Dedifferentiated amniotic fluid mesenchymal stem cell (primary cell): ENCODE measurements at regions not wholly inside any gene's neighbourhood (a gene's known extent, or its start where the extent isn't known, plus 50 kb on each side); places are given as distances from the start of the nearest gene placed in this dataset.

Experiments used
- DNase-seq: peaks from one replicate; pipeline ENCODE4 v3.0.0-alpha.2; 2016; ENCODE audit errors: extremely low spot score

DNA sequence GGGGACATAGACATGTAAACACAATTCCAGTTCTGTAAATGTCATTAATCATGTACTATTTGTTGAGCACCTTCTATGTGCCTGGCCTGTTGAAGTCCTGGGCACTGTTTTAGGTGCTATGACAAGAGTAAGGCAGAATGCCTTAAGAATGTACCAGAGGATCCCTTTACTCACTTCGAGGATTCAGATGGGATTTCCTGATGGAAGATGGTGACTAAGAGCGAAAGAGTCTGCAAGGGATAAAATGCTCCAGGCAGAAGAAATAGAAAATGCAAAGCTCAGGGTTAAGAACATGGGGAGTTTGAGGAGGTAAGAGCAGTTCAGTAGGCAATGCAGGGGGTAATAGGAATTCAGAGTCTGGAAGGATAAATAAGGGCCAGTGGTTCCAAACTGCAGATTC lies 671.3 kb upstream of the TBX3 start:
- DNase-seq, result no peak

DNA sequence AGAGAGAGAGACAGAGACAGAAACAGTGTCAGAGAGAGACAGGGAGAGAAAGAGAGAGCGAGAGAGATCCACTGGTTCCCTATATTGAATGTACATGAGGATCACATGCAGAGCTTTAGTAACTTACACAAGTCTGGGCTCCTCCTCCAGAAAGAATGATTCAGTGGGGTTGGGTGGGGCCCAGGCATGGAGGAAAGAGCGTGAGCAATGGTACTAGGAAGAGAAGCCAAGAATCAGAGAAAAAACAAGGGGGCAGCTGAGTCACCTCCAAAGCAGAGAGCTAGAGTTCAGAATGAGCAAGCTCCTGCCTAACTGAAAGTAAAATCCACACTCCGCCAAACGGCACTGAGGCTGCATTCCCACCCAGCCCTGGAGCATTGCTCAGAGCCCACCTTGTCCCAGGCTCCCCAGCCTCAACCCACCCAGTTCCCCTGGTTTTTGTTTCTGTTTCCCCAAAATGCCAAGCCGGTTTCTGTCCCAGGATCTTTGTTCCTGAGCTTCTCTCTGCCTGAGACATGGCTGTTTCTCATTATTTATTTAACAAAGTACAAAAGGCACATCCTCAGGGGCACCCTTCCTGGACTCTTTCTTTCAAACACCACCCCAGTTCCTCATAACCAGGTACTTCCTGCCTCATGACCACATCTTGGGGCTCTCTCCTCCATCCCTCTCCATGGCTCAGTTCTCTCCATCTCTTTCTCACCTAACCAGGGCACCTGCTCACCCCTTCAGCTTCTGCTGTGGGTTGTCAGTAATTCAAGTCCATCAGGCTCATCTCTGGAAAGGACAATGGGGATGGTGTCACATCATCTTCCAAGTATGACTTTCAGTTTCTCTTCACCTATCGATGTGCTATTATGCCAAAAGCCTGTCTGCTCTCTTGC lies 670.3 kb upstream of the TBX3 start:
- peak; percentile 97 for DNase-seq

DNA sequence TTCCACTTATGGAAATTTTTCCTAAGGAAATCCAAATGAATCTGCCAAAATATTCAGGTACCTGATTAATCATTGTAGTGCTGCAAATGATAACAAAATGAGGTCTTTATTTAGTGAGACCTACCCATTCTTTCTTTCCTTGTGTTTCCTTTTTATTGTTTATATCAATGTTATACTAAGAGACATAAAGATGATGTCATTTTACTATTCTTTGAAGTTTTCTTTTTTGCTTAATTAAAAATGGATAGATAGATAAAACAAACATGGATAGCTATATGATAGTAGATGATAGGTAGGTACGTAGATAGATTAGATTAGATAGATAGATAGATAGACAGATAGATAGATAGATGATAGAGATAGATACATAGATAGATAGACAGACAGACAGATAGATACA lies 669.5 kb upstream of the TBX3 start:
- DNase-seq, result no peak

DNA sequence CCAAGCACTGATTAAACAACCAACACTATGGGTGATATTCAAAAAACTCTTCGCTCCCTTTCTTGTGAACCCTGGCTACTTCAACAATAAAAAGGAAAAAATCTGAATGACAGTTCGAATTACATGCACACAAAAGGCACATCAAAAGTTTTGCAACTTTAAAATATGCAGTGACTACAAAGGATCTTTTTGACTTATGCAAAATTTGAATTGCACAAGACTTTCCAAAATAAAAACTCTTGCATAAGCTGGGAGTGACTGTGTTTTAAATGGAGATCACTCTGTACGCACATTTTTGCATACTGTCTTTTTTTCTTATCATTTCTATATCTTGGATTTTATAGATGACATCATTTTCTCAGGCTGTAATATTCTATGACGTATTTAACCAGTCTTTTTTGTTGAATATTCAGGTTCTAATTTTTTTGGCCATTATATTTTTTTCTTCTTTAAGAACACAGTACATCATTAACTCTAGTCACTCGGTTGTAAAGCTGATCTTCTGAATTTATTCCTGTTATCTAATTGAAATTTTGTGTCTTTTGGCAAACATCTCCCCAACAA lies 667.6 kb upstream of the TBX3 start:
- peak; percentile 69 for DNase-seq

DNA sequence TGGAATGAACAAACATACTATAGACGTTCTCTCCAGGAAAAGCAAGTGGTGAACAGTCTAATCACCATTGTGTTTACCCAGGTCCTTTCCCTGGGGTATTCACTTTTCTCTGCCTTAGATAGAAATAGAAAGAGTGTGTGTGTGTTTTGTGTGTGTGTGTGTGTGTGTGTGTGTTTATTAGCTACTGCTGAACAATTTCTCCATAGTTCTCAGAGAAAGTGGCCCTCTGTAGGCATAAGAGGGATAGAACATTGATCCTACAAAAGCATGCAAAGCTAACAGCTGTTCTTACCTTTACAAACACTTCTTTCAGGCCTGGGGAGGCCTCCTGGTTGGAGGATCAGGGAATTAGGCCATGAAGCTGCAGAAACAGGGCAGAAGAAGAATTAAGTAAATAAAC lies 665.7 kb upstream of the TBX3 start:
- DNase-seq, result no peak

DNA sequence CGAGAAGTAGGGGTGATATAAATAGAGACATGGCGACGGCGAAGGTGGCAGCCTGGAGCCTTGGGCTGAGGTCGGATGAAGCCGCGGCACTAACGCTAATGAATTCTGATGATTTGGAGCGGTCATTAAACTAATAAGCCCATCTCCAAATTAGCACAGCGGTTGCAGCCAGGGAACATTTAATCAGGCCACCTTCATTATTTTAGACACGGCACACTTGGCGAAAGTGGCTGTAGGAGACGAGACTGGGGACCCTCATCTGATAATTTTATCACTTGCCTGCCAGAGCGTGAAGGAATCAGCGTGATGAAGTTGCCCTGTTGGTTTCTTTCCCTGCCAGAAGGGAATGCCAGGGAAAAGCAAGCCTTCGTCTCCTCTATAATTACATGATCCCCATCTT lies 664.3 kb upstream of the TBX3 start:
- DNase-seq, result no peak

DNA sequence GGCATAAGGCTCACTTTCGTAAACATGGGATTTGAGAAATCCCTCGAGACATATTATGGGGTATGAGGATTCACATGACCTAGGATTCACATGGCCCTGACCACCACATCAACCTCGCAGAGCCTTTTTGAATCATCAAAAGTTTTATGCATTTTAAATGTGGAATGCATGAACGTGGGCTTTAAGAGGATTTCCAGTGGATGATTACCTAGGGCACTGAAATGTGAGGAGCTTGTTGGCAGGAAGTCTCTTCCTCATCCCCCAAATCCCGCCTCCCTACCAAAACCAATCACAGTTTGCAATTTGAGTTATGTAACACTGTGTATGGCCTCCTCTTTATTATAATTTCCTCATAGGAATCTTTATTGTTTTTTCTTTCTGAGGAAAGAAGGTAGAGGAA lies 659.6 kb upstream of the TBX3 start:
- DNase-seq, result no peak

DNA sequence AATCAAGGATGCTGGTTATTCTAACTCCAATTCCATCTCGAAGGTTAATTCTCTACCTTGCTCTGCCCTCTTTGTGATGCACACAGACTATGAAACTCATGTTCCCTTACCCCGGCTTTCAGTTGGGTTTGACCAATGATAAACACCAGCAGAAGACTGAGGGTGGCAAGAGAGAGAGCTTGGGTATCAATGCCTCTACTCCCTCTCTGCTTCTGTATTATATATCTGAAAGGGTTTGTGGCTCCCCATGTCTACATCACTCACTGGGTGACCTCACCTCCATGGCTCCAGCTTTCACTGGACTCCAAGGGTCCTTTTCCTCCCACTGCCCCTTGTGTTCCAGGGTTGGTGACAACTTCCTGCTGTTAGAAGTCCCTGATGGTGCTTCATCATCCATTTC lies 659.0 kb upstream of the TBX3 start:
- no peak for DNase-seq

DNA sequence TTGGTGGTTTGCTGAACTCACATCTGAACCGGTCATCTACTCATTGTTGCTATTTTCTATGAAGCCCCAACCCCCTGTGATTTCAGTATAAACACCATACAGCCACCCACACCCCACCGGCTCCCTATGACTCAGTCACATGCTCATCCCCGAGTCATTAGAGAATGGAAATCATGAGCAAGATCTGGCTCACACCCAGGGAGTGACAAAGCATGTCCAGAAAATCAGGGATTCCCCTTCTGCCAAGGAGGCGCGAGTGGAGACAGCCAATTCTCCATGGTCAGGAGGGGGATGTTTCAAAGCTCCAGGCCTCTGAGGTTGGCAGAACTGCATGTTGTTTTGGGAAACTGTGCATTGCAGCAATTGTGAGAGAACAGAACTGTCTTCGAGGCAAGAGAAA lies 657.5 kb upstream of the TBX3 start:
- peak; percentile 97 for DNase-seq

DNA sequence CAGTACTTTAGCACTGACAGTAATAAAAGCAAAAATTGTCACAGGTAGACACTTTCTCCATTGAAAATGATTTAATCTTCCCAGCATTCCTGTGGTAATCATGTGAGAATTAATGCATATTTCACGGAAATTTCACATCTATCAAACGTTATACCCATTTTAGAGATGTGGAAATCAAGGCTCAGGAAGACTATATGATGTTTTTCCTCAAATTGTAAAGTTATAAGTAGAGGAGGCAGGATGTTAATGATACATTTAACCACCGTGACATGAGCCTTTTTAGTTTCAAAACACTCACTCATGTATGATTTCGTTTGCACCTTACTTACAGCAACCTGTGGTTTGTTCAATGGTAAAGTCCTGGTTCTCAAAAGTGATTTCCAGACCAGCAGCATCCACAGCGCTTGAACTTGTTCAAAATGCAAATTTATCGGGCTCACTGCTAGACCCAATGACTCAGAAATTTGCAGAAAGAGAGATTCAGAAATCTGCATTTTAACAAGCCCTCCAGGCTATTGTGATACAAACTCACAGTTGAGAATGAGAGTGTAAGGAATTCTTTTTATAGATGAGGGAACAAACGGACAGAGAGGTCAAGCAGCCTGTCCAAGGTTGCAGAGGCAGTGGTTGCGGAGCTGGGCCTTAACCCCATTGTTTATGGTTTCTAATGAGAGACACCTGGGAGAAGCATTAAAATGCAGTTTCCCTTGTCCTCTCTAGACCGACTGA lies 654.8 kb upstream of the TBX3 start:
- no peak for DNase-seq

DNA sequence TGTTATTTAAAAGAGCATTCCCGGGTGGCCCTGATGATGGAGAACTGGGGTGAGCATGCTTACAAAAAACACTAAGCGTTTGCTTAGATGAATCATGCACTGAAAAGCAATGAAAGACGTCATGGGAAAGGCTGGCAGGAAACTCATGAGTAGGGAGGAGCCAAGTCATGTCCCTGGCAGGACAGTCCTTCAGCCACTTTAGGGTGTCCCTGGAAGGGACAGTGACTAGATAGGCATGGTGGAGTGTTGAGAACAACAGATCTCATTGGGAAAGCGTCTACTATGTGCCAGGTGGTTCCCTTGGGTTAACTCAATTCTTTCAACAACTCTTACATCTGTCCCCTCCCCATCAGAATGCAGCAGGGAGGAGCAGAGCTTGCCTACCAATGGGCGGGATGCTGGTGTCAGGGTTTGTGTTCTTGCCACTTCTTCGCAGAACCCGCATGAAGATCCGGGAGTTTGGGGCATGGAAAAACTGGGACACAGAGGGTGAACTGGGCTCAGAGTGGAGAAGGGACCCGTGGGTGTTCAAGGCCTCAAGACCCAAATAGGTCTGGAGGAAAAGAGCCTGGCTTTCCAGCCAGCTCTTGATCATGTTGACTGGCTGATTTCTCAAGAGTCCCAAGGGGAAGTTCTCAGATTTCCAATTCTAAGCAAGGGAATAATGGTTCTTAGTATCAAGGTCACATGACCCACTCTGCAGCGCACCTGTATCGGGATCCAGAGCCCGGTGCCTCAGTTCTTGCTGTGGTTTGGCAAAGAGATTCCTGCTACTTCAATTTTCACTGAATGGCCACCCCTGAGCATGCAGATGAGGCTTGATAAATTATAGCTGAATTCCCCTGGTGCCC lies 653.9 kb upstream of the TBX3 start:
- DNase-seq, result peak; percentile 83

DNA sequence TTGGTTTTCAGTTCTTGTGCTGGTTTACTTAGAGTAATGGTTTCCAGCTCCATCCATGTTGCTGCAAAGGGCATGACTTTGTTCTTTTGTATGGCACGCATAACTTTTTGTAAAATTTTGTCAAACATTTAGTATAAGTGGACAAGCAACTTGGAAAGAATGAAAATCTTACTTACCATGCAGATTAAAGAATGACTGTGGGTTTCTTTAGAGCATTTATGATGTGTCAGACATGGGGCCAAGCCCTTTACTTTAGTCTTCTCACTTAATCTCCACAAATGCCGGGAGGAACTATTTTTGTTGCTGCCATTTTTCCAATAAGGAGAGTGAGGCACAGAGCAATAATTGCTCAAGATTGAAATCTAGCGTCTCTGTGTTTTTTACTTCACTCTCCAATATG lies 652.5 kb upstream of the TBX3 start:
- no peak for DNase-seq

DNA sequence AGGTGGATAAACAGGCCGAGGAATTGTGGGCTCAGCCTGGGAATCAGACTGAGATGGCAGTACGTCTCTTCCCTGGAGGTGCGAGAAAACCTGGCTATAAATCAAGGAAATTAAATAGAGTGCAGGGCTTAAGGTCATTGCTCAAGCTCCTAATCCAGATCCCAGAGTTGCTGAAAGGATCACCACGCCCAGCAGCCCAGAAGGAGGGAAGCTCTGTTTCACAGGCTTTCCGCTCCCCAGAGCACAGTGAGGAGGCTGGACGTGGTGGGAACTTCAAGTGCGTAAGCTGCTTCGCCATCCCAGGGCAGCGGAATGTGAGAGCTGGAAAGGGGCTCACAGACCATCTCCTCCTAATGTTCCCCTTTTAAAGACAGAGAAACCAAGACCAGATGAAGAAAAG lies 651.6 kb upstream of the TBX3 start:
- no peak for DNase-seq

DNA sequence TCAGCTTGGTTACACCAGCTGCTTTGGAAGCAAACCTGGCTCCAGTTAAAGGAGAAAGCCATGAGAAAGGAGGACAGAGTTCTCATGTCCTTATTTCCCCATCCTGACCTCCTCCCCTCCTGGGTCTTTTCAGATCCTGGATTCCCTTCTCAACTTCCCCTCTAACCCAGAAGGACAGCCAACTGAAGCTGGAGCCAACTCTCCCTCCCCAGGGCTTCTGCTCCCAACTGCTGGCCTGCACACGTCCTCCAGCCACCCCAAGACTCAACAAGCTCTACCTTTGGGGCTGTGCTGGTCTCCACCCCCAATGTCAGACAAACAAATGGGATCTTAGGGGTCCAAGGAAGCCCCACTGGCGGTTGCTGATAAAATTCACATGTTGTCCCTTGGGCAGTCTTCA lies 651.1 kb upstream of the TBX3 start:
- no peak for DNase-seq

DNA sequence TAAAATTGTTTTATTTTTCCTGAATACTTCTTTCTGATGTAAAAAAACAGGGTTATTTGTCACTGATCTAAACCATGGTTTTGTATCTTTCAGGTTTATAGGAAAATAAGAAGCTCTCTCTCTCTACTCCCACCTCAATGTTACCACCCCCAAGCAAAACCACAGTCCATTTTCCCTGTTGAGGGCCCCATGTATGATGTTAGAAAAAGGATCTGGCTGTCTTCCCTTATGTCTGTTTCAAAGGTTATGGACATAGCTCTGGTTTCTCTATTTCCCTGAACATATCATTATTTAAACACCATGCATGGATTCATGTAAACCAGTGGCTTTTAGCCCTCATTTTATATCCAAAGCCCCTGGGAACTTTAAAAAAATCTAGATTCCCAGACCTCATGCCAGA lies 649.0 kb upstream of the TBX3 start:
- DNase-seq, result no peak

DNA sequence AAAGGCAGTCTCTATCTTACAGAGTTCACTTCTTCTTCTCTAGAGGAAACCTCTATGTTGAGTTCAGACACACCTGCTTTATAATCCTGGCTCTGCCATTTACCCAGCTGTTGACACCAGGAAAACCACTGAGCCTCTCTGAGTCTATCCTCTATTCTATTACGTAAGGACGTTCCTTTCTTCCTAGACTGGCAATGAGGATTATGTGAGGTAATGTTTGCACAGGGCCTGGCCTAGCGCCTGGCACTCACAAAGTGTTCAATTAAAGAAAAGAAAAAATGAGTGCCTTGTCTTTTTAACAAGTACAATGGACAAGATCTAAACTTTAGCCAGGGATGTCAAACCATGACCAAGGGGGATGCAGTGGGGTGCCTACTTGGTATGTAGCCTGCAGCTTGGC lies 641.9 kb upstream of the TBX3 start:
- DNase-seq, result no peak

DNA sequence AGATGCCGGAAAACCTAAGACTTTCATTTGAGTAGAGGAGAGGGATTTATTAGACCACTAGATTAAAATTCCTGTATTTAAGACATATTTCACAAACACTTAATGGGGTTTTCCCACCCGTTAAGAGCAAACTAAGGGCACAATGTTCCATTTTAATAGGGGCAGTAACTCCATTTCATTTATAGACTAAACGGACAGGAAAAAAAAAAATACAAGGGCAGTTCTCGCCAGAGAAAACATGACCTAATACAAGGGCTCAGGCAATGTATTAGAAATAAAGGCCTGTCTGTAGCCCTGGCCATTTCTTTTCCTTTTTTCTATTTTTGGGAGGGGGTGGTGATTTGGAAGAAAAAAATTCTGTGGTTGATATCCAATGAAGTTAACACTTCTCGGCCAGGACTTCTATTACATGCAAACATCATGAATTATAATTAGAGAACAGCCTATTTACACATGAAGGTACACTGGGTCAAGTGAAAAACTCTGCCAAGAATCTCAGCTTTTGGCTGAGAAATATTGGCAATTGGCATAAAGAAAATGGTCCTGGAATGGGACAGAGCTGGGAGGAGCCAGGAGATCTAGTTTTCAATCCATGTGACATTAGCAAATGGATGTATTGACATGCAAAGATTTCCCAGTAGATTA lies 641.1 kb upstream of the TBX3 start:
- no peak for DNase-seq

DNA sequence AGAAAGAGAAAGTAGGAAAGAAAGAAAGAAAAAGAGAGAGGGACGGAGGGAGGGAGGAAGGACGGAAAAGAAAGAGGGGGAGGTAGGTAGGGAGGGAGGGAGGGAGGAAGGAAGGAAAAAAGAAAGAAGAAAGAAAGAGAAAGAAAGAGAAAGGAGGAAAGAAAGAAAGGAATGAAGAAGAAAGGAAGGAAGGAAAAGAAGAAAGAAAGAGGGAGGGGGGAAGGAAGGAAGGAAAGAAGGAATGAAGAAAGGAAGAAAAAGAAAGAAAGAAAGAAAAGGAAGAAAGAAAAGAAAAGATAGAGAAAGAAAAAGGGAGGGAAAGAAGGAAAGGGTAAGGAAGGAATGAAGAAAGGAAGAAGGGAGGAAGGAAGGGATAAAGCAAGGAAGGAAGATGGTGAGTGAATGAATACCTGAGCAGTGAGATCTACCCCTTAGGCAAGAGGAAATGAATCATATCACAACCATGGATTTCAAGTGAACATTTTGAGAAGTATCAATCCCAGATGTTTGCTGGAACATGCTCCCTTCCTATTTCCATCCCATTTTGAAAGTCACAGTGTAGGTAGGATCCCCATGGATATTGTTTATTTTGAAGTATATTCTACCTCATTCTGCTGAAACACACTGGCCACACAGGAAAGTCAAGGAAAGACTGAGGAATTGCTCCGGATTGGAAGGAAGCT lies 639.4 kb upstream of the TBX3 start:
- no peak for DNase-seq

DNA sequence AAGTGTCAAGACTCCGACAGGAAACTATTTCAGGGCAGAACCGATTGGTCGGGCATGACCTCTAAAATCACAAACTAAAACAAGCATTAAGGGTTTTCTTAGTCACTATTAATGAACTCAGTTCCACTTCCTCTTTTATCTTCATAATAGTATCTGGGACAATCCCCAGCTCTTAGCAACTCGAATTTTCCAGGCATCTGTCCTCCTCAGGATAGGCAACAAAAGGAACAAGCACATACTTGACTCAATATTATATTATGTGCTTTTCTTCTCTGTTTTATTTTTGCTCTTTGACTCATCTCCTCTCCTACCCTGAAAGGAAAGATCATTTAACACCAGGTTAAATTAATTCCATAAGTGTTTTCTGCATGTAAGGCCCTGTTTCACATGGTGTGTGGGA lies 638.3 kb upstream of the TBX3 start:
- DNase-seq, result no peak

DNA sequence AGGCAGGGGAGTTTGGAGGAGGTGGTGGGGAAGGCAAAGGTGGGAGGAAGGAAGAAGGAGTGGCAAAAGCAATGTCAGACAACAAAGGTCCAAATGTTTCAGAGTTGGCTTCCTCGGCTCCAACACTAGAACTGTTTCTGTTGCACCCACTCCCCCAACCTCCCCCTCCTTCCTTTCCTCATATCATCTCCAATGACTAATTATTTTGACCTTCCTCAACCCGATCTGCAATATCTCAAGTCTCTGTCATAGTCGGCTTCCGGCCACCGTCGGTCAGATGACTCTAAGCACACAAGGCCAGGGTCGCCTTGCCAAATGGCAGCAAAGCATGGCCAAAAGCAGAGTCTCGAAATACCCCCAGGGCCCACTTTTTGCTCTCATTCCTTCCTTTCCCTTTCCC lies 637.0 kb upstream of the TBX3 start:
- no peak for DNase-seq

DNA sequence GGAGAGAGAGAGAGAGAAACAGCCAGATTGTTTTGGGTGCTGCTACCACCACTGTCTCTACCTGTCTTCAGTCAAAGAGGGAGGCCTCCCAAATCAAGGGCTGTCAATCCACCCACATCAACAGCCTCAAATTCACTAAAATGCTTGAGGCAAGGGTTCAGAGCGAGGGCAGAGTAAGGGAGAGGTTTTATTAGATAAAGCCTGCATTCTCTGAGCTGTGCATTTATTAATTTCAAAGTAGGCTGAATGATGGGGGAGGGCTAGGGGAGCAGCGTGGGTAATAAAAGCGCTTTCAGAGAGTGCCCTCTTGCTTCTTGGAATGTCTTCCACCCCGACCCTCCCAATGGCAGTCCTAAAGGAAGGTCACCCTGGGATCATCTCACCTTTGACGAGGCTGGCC lies 636.5 kb upstream of the TBX3 start:
- DNase-seq, result no peak
